C4-2B (cell line): ENCODE measurements at regions not wholly inside any gene's neighbourhood (a gene's known extent, or its start where the extent isn't known, plus 50 kb on each side); places are given as distances from the start of the nearest gene placed in this dataset.
"Not testable (repeated sequence)": the region's sequence is repeated elsewhere in the genome, so short reads cannot be mapped to it uniquely, and the experiment has no call there.

ENCODE experiments used
- H3K27ac ChIP-seq: fragments of 450-650 bp; 2 replicates; pipeline ENCODE4 v1.5.1; 2017
- CTCF ChIP-seq: fragments of 450-650 bp; conservative IDR thresholded peaks from 2 replicates; pipeline ENCODE4 v1.5.1; 2017; ENCODE audit warnings: mild to moderate bottlenecking
- ZFX ChIP-seq: fragments of 450-650 bp; IDR thresholded peaks from 2 replicates; pipeline ENCODE4 v1.6.1; 2017

- H3K27ac ChIP-seq: no peak overlapping the region
- no peak for TF ChIP-seq ZFX
- no peak for TF ChIP-seq CTCF
Observed at GRCh38 chr3:78091478-78092119, 1051.7 kb downstream of the ROBO2 start.

- not testable (repeated sequence) for H3K27ac ChIP-seq
Observed at GRCh38 chr3:78092574-78092973, 1052.7 kb downstream of the ROBO2 start.

- H3K27ac ChIP-seq: no peak overlapping the region
- no peak for TF ChIP-seq ZFX
Observed at GRCh38 chr3:78096488-78097255, 1056.8 kb downstream of the ROBO2 start.

GRCh38 chr3:78098367-78098766 is 1058.5 kb downstream of the ROBO2 start:
- H3K27ac ChIP-seq: no peak overlapping the region
- TF ChIP-seq CTCF: no peak
- TF ChIP-seq ZFX: no peak

- TF ChIP-seq ZFX: no peak
- TF ChIP-seq CTCF: no peak
- no peak overlapping the region for H3K27ac ChIP-seq
Observed at GRCh38 chr3:78101384-78101783, 1061.5 kb downstream of the ROBO2 start.

- not testable (repeated sequence) for H3K27ac ChIP-seq
Observed at GRCh38 chr3:78108269-78108961, 1068.5 kb downstream of the ROBO2 start.

GRCh38 chr3:78112291-78113010 is 1072.6 kb downstream of the ROBO2 start:
- TF ChIP-seq CTCF (no peak), ZFX (no peak)
- H3K27ac ChIP-seq: no peak overlapping the region

GRCh38 chr3:78115983-78116382 is 1076.1 kb downstream of the ROBO2 start:
- TF ChIP-seq CTCF: no peak
- TF ChIP-seq ZFX: no peak
- H3K27ac ChIP-seq: no peak overlapping the region
